AG08396 (cell line): ENCODE measurements at regions not wholly inside any gene's neighbourhood (a gene's known extent, or its start where the extent isn't known, plus 50 kb on each side); places are given as distances from the start of the nearest gene placed in this dataset.

Experiments used
- DNase-seq: peaks from one replicate; pipeline ENCODE4 v3.0.0; 2012; ENCODE audit warnings: low spot score, mixed read lengths

GRCh38 chr4:22336822-22337221, 179.0 kb downstream of the ADGRA3 start:
- no peak for DNase-seq

- DNase-seq: no peak
Observed at GRCh38 chr4:22334155-22334554, 181.7 kb downstream of the ADGRA3 start.

DNA sequence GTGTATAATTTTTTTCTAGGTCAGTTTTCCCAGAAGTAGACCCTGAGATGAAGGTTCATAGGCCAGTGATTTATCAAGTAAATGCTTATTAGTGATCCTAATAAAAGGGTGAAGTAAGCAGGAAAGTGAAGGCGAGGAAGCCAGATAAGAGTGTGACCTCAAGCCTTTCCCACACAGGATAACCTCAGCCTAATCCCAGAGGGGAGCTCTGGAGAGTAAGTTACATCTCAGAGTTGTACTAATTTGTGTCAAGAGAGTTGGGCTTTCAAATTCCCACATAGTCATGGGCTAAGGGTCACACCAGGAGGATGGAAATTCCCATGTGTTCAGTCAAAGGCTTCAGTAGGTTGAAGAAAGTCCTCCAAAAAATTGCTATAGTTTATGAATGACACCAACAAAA, 191.4 kb downstream of the ADGRA3 start:
- no peak for DNase-seq

DNA sequence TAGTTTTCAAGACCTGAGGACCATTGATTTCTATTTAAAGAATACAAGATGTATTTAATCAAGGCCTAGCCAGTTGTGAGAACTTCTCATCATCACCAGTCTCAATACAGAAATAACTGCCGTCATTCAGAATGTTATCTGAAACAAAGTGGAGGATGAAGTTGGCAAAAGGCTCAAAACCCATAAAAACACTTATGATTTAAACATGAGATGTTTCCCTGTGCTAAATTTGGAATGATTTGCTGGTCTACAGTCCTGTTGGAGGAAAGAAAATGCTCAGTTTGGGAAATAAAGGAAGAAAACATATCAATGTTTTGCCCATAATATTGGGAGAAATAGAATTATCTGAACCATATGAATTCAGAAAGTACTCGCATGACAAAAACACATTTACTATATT, 192.2 kb downstream of the ADGRA3 start:
- no peak for DNase-seq

DNA sequence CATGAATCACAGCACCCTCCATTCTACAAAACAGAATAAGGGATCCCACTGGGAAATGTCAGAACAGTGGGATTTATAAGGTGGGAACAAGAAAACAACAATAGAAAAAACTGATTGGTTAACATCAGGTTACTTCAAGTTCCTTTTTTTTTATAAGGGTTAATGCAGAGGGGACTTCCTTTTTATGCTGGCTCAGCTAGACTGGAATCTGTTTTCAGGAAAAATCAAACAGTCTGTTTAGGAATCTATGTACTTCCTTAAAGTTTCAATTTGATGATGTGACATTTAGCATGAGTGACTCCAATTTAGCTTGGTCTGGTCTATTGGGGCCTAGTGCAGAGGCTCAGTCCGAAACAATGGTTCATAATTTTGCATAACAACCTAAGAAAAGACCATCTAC, 192.9 kb downstream of the ADGRA3 start:
- DNase-seq: no peak

DNA sequence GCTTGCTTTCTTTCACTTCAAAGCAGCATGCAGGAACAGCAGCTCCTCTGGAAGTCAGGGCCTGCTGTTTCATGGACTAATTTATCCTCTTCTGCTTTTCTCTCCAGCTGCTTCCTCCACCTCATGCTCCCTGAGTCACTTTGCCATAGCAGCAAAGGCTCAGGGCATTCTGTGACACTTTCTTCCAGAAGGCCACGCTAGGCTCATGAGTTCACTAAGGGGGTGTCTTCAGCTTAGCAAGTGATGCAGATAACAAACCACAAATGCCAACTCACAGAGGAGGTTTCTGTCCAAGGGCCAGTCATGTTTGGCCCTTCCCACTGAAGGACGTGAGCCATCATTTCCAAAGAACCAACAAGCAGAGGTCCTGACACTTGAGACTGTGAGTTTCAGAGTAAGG, 200.2 kb downstream of the ADGRA3 start:
- DNase-seq: peak; percentile 5

DNA sequence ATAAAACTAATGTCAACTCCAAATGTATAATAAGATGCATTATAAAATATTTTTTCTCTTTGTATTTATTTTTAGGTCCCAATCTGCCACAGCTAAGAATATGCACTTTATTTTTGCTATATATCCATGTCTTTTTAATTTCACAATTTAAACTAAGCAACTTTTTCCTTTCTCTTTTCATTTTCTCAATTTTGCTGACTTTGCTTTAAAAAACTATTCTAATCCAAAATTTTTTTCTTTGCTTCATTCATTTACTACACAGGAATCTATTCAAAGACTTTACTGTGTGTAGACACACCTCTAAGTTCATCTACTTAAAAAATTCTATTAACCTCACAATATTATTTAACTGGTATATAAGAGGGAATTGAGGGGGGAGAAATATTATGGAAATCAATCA, 201.9 kb downstream of the ADGRA3 start:
- DNase-seq: no peak

DNA sequence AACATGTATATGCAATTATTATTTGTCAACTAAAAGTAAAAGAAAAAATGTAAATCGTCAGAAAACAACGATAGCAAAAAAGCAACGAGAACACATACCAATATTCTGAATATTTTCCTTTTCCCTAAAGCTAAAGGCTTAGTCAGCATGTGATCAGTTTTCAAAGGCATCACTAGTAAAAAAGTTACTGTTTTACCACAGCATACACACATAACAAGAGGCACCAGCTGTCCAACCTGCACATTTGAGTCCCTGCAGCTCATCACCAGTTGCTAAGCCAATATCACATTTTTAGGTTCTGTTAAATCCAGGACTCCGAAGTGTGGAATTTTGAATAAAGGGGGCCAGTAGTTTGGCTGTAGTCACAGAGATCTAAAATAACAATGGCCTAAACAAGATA, 203.8 kb downstream of the ADGRA3 start:
- DNase-seq: no peak

DNA sequence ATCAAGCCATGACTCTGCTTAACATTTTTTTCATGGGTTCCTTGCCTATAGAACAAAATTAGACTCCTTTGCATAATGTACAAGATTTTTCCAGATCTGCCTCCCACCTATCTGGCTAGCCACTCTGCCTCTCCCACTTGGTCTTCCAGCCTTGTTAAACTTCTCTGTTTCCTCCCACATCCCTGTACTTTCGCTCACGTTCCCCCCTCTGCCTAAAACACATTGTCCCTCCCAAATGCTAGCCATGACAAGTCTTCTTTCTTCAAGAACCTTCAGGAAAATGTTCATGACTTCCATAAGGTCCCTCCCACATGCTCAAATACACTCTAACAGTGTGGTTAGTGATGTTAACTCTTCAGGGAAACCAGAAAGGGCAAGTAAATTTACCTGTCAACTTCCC, 214.6 kb downstream of the ADGRA3 start:
- DNase-seq: no peak

DNA sequence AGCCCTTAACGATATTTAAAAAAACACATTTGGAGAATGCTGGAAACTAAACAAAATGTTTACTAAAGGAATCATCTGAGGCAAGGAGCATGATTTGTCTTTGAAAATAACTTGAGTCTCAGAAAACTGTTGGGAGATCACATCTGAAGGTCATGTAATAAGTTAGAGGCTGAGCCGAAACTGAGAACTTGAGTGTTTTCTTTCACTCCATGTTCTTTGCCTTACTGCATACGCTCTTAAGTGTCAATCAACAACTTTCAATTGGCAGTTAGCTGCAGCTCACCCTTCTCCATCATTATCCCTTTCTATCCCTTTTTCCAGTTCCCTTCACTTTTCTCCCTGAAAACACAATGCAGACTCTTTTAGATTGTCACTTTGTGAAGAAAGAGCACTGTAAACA, 216.2 kb downstream of the ADGRA3 start:
- DNase-seq: no peak

DNA sequence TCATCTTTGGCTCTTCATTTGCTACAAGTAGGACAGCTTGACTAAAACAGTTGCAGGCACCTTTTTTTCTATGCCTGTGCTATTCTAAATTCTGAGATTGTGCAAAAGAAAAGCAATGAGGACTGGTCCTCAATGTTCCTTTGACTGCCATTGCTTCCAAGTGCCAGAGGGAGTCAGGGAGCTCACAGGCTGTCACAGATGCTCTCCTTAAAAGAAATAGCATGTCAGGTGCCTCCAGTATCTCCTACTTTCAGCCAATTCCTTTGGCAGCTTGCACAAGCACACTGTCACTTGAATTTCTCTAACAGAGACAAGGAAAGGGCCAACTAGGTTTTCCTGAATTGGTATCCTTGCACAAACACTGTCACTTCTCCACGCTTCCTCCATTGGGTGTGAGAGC, 228.2 kb downstream of the ADGRA3 start:
- no peak for DNase-seq

DNA sequence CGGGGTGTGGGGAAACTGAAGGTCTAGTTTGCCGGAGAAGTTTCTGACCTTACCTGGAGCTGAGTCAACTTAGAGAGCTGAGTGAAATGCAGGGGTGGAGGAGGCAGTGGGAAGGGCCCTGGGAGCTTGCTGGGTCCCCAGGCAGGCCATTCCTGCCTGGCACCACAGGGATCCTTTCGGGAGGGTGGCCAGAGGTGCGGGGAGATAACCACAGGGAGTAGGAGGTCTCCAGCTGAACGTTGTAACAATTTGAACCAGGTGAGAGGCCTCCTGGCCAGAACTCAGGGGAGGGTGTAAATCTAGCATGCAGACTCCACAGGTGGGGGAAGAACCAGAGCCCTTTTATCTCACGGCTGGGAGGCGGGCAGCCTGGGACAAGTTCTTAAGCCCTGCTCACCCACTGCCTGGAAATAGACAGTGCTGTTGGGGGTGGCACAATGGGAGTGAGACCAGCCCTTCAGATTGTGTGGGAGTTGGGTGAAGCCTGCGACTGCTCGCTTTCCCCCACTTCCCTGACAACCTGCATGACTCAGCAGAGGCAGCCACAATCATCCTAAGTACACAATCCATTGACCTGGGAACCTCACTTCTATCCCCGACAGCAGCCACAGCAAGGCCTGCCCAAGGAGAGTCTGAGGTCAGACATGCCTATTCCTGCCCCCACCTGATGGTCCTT, 247.4 kb downstream of the ADGRA3 start:
- DNase-seq: no peak

- DNase-seq: no peak
Observed at GRCh38 chr4:22264261-22264660, 251.6 kb downstream of the ADGRA3 start.

GRCh38 chr4:22253431-22253830, 262.4 kb downstream of the ADGRA3 start:
- DNase-seq: no peak

- no peak for DNase-seq
Observed at GRCh38 chr4:22246847-22247246, 269.0 kb downstream of the ADGRA3 start.

DNA sequence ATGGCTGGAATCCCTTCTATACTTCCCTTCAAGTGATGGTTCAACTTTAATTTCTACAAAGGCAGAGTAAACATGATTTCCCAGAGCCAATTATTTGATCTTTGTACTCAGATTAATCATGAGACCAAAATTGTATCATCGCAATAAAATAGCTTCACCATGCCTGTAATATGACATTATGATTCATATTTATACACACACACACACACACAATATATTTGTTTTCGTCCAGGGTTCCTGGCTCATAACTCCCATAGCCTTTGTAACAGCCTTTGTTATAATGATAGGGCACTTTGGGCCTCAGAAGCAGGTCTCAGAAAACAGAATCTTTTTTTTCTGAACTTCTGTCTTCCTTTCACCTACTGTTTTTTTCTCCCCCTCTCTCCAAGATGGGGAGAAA, 270.6 kb downstream of the ADGRA3 start:
- DNase-seq: no peak

DNA sequence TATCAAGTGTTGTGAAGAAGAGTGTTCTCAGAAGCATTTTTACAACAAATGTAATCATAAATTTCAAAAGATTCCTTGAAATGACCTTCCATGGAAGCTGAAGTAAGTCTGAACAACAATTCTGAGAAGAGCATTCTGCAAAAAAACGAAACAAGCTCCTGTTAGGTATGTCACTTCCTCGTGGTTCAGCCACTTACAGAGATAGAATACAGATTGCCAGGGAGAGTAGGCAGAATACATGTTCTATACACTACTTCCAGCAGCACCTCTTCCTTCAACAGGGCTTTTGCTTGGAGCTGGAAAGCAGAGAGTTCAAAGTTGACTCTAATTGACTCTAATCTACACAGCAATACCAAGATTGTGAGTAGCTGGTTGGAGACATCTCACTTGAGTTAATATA, 274.5 kb downstream of the ADGRA3 start:
- DNase-seq: no peak

GRCh38 chr4:22240814-22241213, 275.1 kb downstream of the ADGRA3 start:
- no peak for DNase-seq

DNA sequence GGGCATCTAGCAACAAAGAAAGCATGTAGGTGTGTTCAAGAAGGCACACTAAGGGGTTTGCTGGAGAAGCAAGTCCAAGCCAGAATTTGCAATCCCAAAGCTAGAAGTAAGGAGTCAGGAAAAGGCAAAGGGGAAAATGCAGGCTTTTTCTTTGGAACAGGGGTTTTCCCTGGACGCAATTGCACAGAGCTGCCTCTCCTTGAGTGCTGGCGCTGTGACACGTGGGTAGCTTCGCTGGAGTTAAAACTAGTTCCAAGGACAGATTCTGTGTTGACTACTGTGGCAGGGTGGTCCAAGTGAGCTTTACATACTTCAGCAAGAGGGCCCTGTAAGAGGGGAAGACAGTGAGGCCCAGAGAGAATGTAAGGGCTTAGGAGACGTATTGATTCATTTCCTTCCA, 277.1 kb downstream of the ADGRA3 start:
- no peak for DNase-seq

GRCh38 chr4:22237846-22238494, 277.9 kb downstream of the ADGRA3 start:
- DNase-seq: no peak

DNA sequence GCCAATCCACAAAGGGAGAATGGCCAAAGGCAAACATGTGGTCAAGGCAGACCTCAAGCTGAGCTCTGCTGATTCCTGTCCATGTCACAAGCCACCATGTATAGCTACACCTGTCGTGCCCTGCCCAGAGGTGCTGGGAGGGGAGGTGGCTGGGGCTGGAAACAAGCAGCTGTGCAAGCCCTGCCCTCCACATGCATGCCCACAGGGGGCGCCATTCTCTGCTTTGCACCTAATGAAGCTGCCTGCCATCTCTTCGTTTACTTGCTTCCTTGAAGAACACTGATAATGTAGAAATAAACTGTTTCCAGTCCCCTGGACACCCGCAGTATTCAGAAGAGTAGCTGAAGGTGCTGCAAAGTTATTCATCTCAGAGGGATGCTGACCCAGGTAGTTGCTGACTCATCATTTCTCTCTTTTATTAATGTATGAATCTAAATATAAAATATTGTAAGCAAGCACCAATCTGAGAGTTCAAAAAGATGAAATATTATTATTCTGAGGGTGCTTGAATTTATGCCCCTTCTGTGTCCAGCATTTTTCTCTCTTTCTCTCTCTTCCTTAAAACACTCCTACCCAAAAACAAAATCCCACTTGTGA, 278.6 kb downstream of the ADGRA3 start:
- DNase-seq: no peak

DNA sequence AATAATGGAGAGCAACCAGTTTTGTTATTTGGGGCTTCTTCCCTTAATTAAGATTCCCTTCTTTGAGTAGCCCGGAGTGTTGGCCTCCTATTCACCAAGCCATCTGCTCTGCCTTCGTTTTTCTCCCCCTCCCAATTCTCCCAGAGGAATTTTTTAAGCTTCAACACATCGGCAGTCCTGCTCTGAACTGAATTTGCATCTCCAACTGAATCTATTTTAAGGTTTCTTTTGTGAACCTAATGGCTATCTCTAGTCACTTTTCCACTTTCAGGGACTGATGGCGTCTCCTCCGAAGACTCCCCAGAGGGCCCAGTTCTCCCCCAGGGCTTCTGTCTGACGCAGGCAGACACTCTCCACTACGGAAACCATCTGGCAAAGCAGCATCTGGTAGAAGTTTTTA, 280.2 kb downstream of the ADGRA3 start:
- DNase-seq: no peak

DNA sequence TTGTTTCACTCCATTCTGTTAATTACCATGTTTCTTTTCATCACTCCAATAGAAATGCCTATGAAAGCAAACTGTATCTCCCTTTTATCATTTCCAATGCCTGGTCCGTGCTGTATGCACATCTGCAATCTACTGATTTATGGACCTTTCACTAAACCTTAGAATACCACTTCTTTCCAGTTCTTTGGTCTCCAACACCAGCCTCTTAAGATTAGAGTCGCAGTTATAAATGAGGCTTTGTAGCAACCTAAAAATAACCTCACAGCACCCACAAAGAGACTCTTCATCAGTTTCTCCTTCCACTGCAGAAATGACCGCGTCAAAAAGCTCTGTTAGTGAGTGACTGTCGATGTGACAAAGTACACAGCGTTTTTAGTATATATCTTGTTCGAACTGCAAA, 282.6 kb downstream of the ADGRA3 start:
- DNase-seq: no peak

DNA sequence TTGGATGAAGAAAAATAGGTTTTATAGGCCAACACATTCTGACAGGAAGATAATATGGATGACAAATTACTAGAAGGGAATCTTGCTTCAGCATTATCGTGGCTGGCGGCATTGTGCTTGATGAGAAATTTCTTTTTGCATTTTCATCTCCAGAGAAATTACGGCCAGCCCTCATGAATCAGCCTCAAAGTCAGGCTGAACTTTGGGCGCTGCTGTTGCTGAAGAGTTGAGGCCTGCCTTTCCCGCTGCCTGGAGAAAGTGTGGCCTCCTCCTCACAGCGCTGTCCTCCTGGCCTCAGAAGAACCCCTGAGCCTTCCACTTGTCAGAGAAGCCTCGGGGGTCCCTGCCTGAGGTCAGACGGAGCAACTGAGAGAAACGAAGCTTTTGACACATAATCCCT, 272.4 kb upstream of the KCNIP4 start:
- DNase-seq: no peak
